ENCODE measurements at regions not wholly inside any gene's neighbourhood (a gene's known extent, or its start where the extent isn't known, plus 50 kb on each side); places are given as distances from the start of the nearest gene placed in this dataset.

DNA sequence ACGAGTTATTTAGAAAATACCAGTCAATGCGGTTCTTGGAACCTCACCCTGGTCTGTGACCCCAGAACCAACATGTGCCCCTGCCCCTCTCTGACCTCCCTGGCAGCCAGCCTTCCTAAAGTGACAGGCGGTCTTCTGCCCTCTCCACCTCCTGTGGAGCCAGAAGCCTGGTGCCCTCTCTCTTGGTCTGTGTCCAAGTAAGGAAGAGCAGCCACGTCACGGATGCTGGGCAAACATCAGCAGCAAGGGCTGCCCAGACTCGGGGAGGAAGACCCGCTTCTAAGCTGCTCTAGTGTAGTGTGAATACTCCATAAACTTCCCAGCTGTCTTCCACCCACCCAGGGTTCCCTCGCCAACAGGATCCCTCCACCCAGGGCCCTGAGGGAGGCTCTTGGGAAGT lies 272.4 kb downstream of the BMP7 start:
- TF ChIP-seq CTCF (IDR thresholded peaks at IDR 0.05 in 8 of 11, conservative IDR thresholded peaks at IDR 0.05 in 3 of 11) = no peak
- no peak for TF ChIP-seq POLR2A (IDR thresholded peaks at IDR 0.05)
- TF ChIP-seq POLR2AphosphoS5 (IDR thresholded peaks at IDR 0.05) = no peak
- intact Hi-C loops (cut with DNase I; ENCODE audit: low total_unique reads) = no loop called here
- 60 to 66% (median 64%) methylated on average over 8 of the region's 8 CpGs for WGBS, 5 donors
- Histone ChIP-seq H3K27ac (no peak overlapping the region), H3K9me3 (peaks cover 0 to 14% (median 13%) of the 10 kb centered on the region in 8 donors), H3K36me3 (no peaks in the 10 kb centered on the region), H3K27me3 (replicated peaks in 1 of 7) (peaks cover 0 to 40% (median 0%) of the 10 kb centered on the region in 7 donors), H3K4me3 (no peak overlapping the region), H3K4me1 (no peaks in the 10 kb centered on the region)
- no peak for DNase-seq

DNA sequence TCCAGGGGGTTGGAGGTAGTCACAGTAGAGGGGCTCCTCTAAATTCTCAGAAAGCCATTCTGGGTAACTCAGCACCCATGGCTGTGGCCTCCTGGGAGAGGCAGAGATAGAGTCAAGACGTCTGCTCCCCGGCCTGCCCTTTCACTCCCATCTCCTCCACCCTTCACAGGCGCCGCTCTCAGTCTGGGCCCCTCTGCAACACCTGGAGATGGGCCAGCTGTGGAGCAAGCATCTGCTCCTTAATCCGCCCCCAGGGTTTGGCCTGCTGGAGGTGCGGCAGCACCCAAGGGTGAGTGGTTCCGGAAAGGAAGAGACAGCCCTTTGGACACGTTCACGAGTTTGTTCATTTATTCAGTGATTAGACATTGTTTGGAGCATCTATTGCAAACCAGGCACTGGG lies 271.3 kb downstream of the BMP7 start:
- H3K4me1 ChIP-seq = no peaks in the 10 kb centered on the region
- no peaks in the 10 kb centered on the region for H3K36me3 ChIP-seq
- peaks cover 0 to 37% (median 0%) of the 10 kb centered on the region in 7 donors for H3K27me3 ChIP-seq (replicated peaks in 1 of 7)
- TF ChIP-seq POLR2A (IDR thresholded peaks at IDR 0.05) = no peak
- TF ChIP-seq CTCF (IDR thresholded peaks at IDR 0.05 in 8 of 11, conservative IDR thresholded peaks at IDR 0.05 in 3 of 11) = no peak
- H3K4me3 ChIP-seq = no peak overlapping the region
- peaks cover 0 to 25% (median 20%) of the 10 kb centered on the region in 8 donors for H3K9me3 ChIP-seq
- no peak for DNase-seq
- 73 to 93% (median 82%) methylated on average over 8 to 9 of the region's 9 CpGs for WGBS, 5 donors
- intact Hi-C loops (cut with DNase I; ENCODE audit: low total_unique reads) = no loop called here
- no peak overlapping the region for H3K27ac ChIP-seq

GRCh38 chr20:56995635-56996075 lies 270.8 kb downstream of the BMP7 start:
- WGBS, 5 donors = 33 to 53% (median 50%) methylated on average over 6 to 12 of the region's 12 CpGs
- Histone ChIP-seq H3K4me3 (no peak overlapping the region), H3K36me3 (no peaks in the 10 kb centered on the region), H3K27ac (no peak overlapping the region), H3K4me1 (no peaks in the 10 kb centered on the region), H3K9me3 (peaks cover 0 to 25% (median 20%) of the 10 kb centered on the region in 8 donors), H3K27me3 (replicated peaks in 1 of 7) (peaks cover 0 to 32% (median 0%) of the 10 kb centered on the region in 7 donors)
- intact Hi-C loops (cut with DNase I; ENCODE audit: low total_unique reads) = no loop called here
- no peak for DNase-seq
- no peak for TF ChIP-seq POLR2AphosphoS5 (IDR thresholded peaks at IDR 0.05)
- peak in 4 of 11 experiments; percentile 15 to 29 (median 22) for TF ChIP-seq CTCF (IDR thresholded peaks at IDR 0.05 in 8 of 11, conservative IDR thresholded peaks at IDR 0.05 in 3 of 11)

GRCh38 chr20:56996533-56996932 lies 269.9 kb downstream of the BMP7 start:
- H3K27ac ChIP-seq = no peak overlapping the region
- TF ChIP-seq POLR2A (IDR thresholded peaks at IDR 0.05) (no peak), POLR2AphosphoS5 (IDR thresholded peaks at IDR 0.05) (no peak), CTCF (IDR thresholded peaks at IDR 0.05 in 8 of 11, conservative IDR thresholded peaks at IDR 0.05 in 3 of 11) (no peak)
- peaks cover 0 to 25% (median 20%) of the 10 kb centered on the region in 8 donors for H3K9me3 ChIP-seq
- WGBS, 5 donors = 89 to 98% (median 93%) methylated on average over 2 of the region's 2 CpGs
- no peak for DNase-seq
- no peaks in the 10 kb centered on the region for H3K36me3 ChIP-seq
- intact Hi-C loops (cut with DNase I; ENCODE audit: low total_unique reads) = no loop called here
- no peaks in the 10 kb centered on the region for H3K4me1 ChIP-seq
- no peak overlapping the region for H3K4me3 ChIP-seq
- peaks cover 0 to 31% (median 0%) of the 10 kb centered on the region in 7 donors for H3K27me3 ChIP-seq (replicated peaks in 1 of 7)
